ENCODE measurements at regions not wholly inside any gene's neighbourhood (a gene's known extent, or its start where the extent isn't known, plus 50 kb on each side); places are given as distances from the start of the nearest gene placed in this dataset.

GRCh38 chr4:158007566-158007965 is 165.3 kb downstream of the GASK1B start:
- DNase-seq: no peak

GRCh38 chr4:158006990-158007389 is 165.8 kb downstream of the GASK1B start:
- DNase-seq: no peak

- DNase-seq: no peak
Observed at GRCh38 chr4:158005021-158005420, 167.8 kb downstream of the GASK1B start.

DNA sequence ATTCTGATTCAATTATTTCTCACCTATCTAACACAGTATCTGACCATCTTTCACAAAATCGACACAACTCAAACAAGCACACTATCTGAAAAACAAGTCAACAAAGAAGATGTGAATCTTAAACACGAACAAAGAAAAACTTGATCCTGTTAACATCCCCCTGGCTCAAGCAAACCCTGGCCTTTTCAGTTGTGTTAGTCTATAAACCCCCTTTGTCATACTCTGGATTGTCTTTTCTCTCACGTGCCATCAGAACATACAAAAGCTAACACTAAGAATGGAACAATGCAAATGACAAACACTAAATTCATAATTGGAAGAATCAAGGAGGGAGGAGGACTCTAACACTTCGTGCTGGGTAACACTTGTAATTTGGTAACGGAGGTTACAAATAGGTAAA is 168.7 kb downstream of the GASK1B start:
- no peak for DNase-seq

GRCh38 chr4:158003212-158003611 is 169.6 kb downstream of the GASK1B start:
- no peak for DNase-seq

- no peak for DNase-seq
Observed at GRCh38 chr4:158002173-158002572, 170.7 kb downstream of the GASK1B start.

DNA sequence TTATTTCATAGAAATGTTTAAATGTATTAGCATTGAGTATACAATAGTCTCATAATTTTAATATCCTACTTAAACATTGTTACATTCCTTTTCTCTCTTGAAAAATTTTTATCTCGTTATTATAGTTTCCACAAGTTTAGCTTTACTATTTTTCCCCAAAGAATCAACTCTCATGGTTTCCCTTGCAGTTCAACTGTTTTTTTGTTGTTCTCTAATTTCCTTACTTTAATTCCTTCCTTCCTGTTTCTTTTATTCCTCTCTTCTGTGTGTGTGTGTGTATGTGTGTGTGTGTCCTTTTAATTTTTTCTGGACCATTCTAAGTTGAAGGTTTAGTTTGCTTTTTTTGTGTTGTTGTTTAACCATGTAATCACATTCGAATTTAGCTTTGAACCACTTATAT is 171.1 kb downstream of the GASK1B start:
- DNase-seq: no peak

DNA sequence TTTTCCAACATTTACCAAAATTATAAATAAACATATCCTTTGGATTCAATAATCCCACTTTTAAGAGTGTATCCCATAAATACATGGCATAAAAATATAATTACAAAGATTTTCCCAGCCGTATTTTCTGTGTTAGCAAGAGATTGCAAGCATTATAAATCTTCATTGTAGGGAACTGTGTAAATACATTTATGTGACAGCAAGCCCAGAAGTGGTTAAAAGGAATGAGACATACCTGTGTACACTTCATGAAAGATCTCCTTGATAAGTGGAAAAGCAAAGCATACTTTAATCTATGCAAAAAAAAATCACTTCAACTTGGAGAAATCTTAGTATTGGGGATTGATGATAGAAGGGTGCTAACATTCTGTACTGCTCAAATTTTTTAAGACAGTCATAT is 173.1 kb downstream of the GASK1B start:
- no peak for DNase-seq

DNA sequence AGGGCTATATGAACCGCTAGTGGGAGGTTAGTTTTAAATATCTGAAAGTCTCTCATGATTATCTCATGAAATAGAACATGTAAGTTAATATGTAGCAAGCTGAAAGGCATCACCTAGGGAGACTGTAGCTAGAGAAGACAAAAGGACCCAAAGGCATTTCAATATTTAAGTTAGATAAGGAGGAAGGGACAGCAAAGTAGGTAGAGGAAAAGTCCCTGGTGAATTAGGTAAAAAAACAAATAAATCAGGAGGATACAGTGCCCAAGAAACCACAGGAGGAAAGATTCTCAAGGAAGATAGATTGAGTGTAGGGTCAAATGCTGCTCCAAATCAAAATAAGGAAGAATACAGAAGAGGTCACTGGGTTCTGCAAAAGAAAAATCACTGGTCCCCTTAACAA is 175.5 kb downstream of the GASK1B start:
- no peak for DNase-seq

DNA sequence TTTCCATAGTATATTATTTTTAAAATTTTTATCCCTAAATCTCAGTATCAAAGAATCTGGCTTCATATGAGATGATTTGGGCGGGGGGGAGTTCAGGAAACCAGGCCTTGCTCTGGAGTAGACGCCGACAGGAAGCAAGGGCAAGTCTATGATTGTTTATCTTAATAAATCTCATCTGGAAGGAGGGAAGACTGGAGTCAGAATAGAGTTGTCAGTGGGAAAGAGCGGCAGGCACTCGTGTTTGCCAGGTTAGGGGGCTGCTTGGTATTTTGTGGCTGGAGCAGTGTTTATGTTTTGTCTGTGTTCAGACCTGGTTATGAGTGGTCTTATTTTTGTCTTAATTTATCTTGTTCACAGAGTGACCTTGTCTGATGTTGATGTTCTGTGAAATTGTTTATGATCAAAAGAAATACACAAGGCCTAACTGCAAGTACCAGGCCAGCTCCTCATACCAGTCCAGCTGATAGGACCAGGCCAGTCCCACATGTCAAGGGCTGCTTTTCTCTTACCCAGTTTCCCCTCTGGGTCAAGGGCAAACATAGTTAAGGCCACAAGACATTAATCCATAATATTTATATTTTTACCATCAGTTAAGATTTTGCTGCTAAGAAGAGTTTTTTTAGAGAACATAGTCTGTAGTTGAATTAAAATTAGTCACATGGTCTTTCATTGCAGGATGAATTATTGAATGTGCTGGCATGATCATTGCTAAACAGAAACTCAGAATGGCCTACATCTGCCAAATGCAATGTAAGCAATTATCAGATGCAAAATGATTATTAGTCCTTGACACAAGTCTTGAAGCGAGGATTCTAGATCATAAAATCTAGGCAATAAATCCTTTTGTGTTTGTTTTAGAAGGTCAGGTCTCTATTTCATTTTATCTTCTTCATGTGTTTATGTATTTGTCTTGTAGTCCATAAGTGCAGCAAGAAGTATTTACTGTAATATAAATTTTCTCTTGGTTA is 176.5 kb downstream of the GASK1B start:
- DNase-seq: no peak

DNA sequence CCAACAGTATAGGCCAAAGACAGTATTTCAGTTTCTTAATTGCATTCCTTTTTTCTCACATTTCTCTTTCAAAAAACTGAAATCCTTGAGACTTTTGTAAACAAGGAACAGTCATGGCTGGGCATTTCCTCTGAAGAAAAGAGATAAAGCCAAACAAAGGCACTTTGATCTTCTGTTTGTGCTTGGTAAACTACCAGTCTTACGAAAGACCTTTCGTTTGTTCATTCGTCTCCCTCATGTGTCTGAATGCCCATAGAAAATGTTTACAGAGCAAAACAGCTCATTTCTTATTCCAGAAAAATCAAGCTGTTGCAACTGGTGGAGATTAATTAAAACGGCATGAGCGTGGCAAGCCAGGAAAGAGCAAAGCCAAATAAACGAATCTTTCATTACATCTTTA is 178.0 kb downstream of the GASK1B start:
- no peak for DNase-seq

DNA sequence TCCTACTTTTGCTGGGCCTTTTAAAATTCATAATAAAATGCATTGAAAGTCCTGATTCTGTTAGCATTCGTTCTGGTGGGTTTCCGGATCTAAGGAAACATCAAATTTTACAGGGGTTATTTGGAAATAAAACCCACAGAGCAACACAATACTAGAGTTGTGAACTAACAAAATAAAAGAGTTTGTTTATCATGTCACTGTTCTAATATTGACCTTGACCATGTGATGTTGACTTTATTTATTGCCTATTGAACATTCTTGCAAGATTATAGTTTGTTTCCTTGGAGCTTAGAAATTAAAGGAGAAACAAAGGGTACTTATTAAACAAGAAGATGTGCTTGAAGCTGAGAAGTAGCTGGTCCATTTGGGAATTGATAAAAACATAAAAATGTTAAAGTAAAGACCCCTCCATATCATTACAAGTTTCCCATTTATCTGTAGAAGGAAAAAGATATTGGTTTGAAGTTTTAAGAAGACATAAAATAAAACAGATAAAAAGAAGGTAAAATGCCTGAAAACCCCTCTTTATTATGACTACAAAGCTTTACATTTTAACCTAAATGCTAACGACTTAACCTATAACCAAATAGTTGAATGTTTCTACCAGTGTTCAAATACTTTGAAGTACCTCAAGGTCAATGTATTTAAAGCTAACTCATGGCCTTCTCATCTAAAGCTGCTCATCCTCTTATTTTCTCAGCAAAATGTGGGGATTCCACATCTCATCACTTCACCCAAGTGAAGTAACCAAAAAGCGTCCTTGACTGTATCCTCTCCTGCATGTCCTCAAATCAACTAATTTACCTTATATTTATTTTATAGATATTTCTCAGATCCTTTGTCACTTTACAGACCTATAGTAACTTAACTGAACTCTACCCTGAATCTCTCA is 179.6 kb downstream of the GASK1B start:
- no peak for DNase-seq

- peak; percentile 37 for DNase-seq
Observed at GRCh38 chr4:157992038-157992705, 180.7 kb downstream of the GASK1B start.

GRCh38 chr4:157988641-157989040 is 184.2 kb downstream of the GASK1B start:
- no peak for DNase-seq

DNA sequence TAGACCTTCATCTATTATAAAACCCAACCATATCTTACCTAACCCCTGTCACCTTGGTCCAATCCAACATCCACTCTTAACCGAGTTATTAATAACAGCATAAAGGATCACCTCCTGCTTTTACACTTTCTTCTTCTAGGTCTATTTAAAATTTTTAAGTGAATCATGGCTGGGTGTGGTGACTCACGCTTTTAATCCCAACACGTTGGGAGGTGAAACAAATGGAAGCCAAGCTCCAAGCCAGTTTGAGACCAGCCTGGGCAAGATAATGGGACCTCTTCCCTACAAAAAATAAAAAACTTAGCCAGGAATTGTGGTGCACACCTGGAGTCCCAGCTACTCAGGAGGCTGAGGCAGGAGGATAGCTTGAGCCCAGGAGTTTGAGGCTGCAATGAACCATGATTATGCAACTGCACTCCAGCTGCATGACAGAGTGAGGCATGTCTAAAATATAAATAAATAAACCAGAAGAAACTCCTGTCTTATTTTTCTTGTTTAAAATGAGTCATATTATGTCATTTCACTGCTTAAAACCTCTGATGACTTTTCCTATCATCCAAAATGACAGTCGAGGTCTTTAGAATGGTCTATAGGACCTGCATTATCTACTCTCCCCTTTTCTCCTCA is 188.4 kb downstream of the GASK1B start:
- DNase-seq: no peak

- no peak for DNase-seq
Observed at GRCh38 chr4:157983300-157983699, 189.5 kb downstream of the GASK1B start.

GRCh38 chr4:157980158-157980557 is 192.7 kb downstream of the GASK1B start:
- no peak for DNase-seq

- DNase-seq: peak; percentile 80
Observed at GRCh38 chr4:157978680-157979361, 194.0 kb downstream of the GASK1B start.

- DNase-seq: no peak
Observed at GRCh38 chr4:157977086-157977485, 195.7 kb downstream of the GASK1B start.

DNA sequence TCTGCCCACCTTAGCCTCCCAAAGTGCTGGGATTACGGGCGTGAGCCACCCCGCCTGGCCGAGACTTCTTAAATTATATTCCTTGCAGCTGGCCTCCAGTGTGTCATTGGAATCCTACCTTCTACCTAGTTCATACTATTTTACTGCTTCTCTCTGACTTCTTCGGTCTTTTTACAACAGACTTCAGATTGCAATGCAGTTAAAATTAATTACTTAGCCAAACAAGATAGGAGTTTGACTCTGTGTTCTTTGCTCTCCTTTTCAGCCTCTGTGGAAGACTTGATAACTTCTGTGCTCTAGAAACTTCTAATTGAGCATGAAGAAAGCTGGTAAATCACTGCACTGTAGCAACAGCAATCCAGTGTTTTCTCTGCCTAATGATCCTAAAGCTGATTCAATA is 199.5 kb downstream of the GASK1B start:
- no peak for DNase-seq

GRCh38 chr4:157964463-157964862 is 208.4 kb downstream of the GASK1B start:
- DNase-seq: no peak

Data from NCI-H748 treated with DMSO at 0.1 percent for 48 hours (cell line).